ENCODE measurements at regions not wholly inside any gene's neighbourhood (a gene's known extent, or its start where the extent isn't known, plus 50 kb on each side); places are given as distances from the start of the nearest gene placed in this dataset.

DNA sequence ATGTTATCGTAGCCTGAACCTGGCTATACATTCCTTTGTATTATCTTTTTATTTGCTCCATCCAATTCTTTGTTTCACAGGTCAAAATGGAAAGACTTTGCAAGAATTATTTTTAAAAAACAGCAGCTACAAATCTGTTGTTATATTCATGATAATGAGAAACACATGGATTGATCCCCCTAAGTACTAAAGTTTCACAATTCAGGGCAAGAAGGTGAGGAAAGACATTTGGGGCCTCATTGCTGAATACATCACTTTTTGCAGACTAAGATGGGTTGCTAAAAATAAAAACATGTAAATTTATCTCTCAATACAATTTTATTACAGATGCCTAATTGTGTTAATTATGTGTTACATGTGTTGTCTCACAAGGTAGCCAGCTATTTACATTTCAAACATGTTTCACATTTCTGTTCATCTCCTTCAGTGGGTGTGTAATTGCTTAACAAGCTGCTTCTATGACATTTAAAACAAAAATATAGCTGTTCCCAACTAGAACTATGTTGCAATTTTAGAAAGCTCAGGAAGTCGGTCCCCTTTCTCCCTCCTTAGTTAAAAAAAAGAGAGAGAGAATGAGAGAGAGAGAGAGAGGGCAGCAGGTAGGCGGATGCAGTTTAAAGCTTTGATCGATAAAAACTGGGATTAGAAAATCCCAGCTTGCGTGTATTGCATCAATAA lies 606.3 kb upstream of the FZD8 start:
- no peak for TF ChIP-seq MYC (IDR thresholded peaks at IDR 0.05; ENCODE audit: low read depth, low read length)
- TF ChIP-seq MAX (IDR thresholded peaks at IDR 0.05; ENCODE audit: low read depth, low read length), result no peak
- TF ChIP-seq POLR2A (IDR thresholded peaks at IDR 0.05; ENCODE audit: extremely low read depth, insufficient read length), result no peak
- TF ChIP-seq, protein P1, sequence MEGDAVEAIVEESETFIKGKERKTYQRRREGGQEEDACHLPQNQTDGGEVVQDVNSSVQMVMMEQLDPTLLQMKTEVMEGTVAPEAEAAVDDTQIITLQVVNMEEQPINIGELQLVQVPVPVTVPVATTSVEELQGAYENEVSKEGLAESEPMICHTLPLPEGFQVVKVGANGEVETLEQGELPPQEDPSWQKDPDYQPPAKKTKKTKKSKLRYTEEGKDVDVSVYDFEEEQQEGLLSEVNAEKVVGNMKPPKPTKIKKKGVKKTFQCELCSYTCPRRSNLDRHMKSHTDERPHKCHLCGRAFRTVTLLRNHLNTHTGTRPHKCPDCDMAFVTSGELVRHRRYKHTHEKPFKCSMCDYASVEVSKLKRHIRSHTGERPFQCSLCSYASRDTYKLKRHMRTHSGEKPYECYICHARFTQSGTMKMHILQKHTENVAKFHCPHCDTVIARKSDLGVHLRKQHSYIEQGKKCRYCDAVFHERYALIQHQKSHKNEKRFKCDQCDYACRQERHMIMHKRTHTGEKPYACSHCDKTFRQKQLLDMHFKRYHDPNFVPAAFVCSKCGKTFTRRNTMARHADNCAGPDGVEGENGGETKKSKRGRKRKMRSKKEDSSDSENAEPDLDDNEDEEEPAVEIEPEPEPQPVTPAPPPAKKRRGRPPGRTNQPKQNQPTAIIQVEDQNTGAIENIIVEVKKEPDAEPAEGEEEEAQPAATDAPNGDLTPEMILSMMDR (IDR thresholded peaks at IDR 0.05; ENCODE audit: low read depth, low read length), result no peak
- DNase-seq (ENCODE audit: low read depth), result no peak
- H3K4me3 ChIP-seq (ENCODE audit: low read depth, low read length), result no peak overlapping the region

DNA sequence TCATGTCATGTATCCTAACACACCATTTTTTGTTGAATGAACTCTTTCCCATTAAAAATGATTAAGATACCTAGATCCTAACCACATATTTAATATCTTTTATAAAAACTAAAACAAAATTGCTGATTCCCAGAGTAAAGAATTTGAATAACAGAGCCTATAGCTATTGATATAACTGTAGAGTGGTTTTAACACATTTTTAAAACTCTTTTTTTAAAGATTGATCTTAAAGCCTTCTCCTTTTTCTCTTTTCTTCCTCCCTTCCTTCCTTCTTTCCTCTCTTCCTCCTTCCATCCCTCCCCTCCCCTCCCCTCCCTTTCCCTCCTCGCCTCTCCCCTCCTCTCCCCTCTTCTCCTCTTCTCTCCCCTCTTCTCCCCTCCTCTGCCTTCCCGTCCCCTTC lies 605.4 kb upstream of the FZD8 start:
- no peak overlapping the region for H3K4me3 ChIP-seq (ENCODE audit: low read depth, low read length)
- TF ChIP-seq MYC (IDR thresholded peaks at IDR 0.05; ENCODE audit: low read depth, low read length), result no peak
- TF ChIP-seq, protein P1 (IDR thresholded peaks at IDR 0.05; ENCODE audit: low read depth, low read length), result no peak
- no peak for TF ChIP-seq POLR2A (IDR thresholded peaks at IDR 0.05; ENCODE audit: extremely low read depth, insufficient read length)
- TF ChIP-seq MAX (IDR thresholded peaks at IDR 0.05; ENCODE audit: low read depth, low read length), result no peak
- DNase-seq (ENCODE audit: low read depth), result no peak

DNA sequence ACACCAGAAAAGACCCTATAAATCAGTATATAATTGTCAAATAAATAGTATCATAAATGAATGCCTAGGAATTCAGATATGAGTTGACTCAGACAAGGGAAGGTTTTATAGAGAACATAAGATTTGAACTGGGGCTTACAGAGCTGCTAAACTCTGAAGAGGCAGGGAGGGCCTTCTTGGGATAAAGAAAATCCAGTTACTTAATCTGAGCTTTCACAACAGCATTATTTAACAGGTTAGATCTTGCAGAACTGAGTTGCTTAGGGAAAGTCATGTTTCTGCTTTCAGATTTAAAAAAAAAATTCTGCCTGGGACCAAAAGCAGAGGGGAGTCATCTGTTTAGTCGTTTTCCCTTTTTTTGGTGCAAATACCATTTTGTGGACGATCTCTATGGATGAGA lies 594.8 kb upstream of the FZD8 start:
- no peak overlapping the region for H3K4me3 ChIP-seq (ENCODE audit: low read depth, low read length)
- DNase-seq (ENCODE audit: low read depth), result no peak
- TF ChIP-seq POLR2A (IDR thresholded peaks at IDR 0.05; ENCODE audit: extremely low read depth, insufficient read length), result no peak
- TF ChIP-seq MYC (IDR thresholded peaks at IDR 0.05; ENCODE audit: low read depth, low read length), result no peak
- TF ChIP-seq, protein P1 (IDR thresholded peaks at IDR 0.05; ENCODE audit: low read depth, low read length), result no peak
- TF ChIP-seq MAX (IDR thresholded peaks at IDR 0.05; ENCODE audit: low read depth, low read length), result no peak

- no peak overlapping the region for H3K4me3 ChIP-seq (ENCODE audit: low read depth, low read length)
- DNase-seq (ENCODE audit: low read depth), result no peak
- TF ChIP-seq, protein P1 (IDR thresholded peaks at IDR 0.05; ENCODE audit: low read depth, low read length), result no peak
- TF ChIP-seq POLR2A (IDR thresholded peaks at IDR 0.05; ENCODE audit: extremely low read depth, insufficient read length) (no peak), MYC (IDR thresholded peaks at IDR 0.05; ENCODE audit: low read depth, low read length) (no peak), MAX (IDR thresholded peaks at IDR 0.05; ENCODE audit: low read depth, low read length) (no peak)
These were observed 594.2 kb upstream of the FZD8 start for GRCh38 chr10:36236341-36236740.

GRCh38 chr10:36232935-36233334 lies 590.8 kb upstream of the FZD8 start:
- H3K4me3 ChIP-seq (ENCODE audit: low read depth, low read length), result no peak overlapping the region
- TF ChIP-seq POLR2A (IDR thresholded peaks at IDR 0.05; ENCODE audit: extremely low read depth, insufficient read length) (no peak), MYC (IDR thresholded peaks at IDR 0.05; ENCODE audit: low read depth, low read length) (no peak), MAX (IDR thresholded peaks at IDR 0.05; ENCODE audit: low read depth, low read length) (no peak)
- TF ChIP-seq, protein P1 (IDR thresholded peaks at IDR 0.05; ENCODE audit: low read depth, low read length), result no peak
- no peak for DNase-seq (ENCODE audit: low read depth)
